ENCODE measurements at regions not wholly inside any gene's neighbourhood (a gene's known extent, or its start where the extent isn't known, plus 50 kb on each side); places are given as distances from the start of the nearest gene placed in this dataset.

DNA sequence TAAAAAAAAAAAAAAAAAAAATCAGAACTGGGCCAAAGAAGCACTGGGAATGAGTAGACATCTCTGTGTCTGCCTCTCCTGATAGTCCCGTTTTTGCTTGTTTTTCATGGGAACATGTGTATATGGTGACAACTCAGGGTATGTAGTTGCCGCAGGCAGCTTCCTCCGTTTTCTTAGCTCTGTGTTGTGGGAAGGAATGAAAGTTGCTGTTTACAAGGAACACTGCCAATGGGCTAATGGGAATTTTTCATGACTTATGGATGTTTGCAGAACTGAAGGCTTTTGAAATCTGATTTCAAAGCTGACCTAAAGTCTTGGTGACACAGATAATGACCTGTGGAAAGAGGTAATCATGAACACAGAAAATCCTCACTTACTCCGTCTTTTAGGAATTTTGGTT, 146.4 kb upstream of the BTG1 start:
- DNase-seq (ENCODE audit: low spot score) (no peak), ATAC-seq (ENCODE audit: insufficient number of reproducible peaks, low FRiP score, low read depth) (no peak)
- Histone ChIP-seq H3K36me3 (no peaks in the 10 kb centered on the region), H3K4me1 (ENCODE audit: control insufficient read depth in 1 of 2, low read depth in 2 of 2) (no peaks in the 10 kb centered on the region), H3K27me3 (replicated peaks; ENCODE audit: insufficient read depth) (no peaks in the 10 kb centered on the region), H3K9me3 (no peaks in the 10 kb centered on the region), H3K27ac (no peak overlapping the region), H3K4me3 (no peak overlapping the region)
- TF ChIP-seq, protein P1, sequence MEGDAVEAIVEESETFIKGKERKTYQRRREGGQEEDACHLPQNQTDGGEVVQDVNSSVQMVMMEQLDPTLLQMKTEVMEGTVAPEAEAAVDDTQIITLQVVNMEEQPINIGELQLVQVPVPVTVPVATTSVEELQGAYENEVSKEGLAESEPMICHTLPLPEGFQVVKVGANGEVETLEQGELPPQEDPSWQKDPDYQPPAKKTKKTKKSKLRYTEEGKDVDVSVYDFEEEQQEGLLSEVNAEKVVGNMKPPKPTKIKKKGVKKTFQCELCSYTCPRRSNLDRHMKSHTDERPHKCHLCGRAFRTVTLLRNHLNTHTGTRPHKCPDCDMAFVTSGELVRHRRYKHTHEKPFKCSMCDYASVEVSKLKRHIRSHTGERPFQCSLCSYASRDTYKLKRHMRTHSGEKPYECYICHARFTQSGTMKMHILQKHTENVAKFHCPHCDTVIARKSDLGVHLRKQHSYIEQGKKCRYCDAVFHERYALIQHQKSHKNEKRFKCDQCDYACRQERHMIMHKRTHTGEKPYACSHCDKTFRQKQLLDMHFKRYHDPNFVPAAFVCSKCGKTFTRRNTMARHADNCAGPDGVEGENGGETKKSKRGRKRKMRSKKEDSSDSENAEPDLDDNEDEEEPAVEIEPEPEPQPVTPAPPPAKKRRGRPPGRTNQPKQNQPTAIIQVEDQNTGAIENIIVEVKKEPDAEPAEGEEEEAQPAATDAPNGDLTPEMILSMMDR (IDR thresholded peaks at IDR 0.05), result no peak

DNA sequence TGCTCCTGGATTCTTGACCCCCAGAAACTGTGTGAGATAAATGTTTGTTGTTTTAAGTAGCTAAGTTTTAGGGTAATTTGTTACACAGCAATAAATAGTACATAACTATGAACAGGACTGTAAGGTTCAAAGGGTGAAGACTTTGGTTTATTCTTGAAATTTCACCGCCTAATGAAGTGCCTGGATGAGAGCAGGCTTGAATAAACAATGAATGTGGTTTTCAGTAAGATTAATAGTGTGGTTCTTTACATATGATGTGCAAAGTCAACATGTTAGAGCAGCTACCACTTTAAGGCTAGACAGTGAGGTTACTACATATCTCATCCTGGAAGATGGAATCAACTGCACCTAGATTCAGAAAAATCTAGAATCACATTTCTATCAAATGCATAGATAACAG, 145.2 kb upstream of the BTG1 start:
- H3K4me3 ChIP-seq, result no peak overlapping the region
- ATAC-seq (ENCODE audit: insufficient number of reproducible peaks, low FRiP score, low read depth) (no peak), DNase-seq (ENCODE audit: low spot score) (no peak)
- no peaks in the 10 kb centered on the region for H3K9me3 ChIP-seq
- H3K4me1 ChIP-seq (ENCODE audit: control insufficient read depth in 1 of 2, low read depth in 2 of 2), result no peaks in the 10 kb centered on the region
- H3K27me3 ChIP-seq (replicated peaks; ENCODE audit: insufficient read depth), result no peaks in the 10 kb centered on the region
- H3K36me3 ChIP-seq, result no peaks in the 10 kb centered on the region
- no peak overlapping the region for H3K27ac ChIP-seq
- TF ChIP-seq, protein P1 (IDR thresholded peaks at IDR 0.05), result no peak

DNA sequence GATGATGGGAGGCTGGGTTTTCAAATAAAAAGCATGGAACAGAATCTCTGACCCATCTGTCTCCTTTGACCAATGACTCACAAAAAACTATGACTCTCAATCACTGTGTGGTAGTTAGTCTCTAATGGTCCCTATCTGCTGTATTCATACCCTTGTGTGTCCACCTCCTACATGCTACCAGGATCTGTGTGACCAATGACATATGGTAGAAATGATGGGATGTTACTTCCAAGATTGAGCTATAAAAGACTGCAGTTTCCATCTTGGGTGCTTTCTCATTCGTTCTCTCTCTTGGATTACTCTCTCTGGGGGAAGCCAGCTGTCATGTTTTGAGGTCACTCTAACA, 144.7 kb upstream of the BTG1 start:
- Histone ChIP-seq H3K27ac (no peak overlapping the region), H3K36me3 (no peaks in the 10 kb centered on the region), H3K4me3 (no peak overlapping the region), H3K27me3 (replicated peaks; ENCODE audit: insufficient read depth) (no peaks in the 10 kb centered on the region), H3K4me1 (ENCODE audit: control insufficient read depth in 1 of 2, low read depth in 2 of 2) (no peaks in the 10 kb centered on the region), H3K9me3 (no peaks in the 10 kb centered on the region)
- TF ChIP-seq, protein P1 (IDR thresholded peaks at IDR 0.05), result no peak
- ATAC-seq (ENCODE audit: insufficient number of reproducible peaks, low FRiP score, low read depth), result no peak
- no peak for DNase-seq (ENCODE audit: low spot score)

DNA sequence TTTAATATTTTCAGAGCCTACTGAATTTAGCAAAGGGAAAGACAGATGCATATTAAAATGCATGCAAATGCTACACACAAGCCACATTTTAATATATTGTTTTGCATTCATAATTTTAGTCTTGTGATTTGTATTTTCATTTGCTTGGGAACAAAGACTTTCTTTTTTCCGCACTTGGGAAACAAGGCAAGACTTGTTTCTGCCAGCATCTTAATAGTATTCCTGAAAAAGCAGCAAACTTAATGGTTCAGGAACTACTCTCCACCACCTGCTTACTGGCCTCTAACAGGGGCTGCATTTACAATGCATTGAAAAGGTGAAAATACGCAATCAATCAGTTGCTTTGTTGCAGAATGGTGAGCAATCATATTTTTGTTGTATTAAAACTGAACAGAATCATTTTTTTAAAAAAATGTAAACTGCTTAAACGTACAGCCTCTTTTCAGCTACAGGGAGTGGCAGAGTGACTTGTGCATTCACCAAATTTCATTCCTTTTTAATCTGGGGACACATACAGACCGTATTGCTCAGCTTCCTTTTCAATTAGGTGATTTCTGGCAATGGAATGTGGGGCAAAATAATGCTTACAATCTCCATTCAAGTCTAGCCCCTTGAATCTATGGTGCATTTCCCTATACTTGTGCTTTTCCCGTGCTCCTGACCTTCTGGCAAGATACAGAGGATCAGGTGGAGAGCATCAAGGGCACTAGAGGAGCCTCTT, 144.1 kb upstream of the BTG1 start:
- TF ChIP-seq, protein P1 (IDR thresholded peaks at IDR 0.05), result no peak
- DNase-seq (ENCODE audit: low spot score) (no peak), ATAC-seq (ENCODE audit: insufficient number of reproducible peaks, low FRiP score, low read depth) (no peak)
- no peaks in the 10 kb centered on the region for H3K9me3 ChIP-seq
- H3K36me3 ChIP-seq, result no peaks in the 10 kb centered on the region
- H3K27ac ChIP-seq, result no peak overlapping the region
- H3K4me1 ChIP-seq (ENCODE audit: control insufficient read depth in 1 of 2, low read depth in 2 of 2), result no peaks in the 10 kb centered on the region
- H3K27me3 ChIP-seq (replicated peaks; ENCODE audit: insufficient read depth), result no peaks in the 10 kb centered on the region
- H3K4me3 ChIP-seq, result no peak overlapping the region

DNA sequence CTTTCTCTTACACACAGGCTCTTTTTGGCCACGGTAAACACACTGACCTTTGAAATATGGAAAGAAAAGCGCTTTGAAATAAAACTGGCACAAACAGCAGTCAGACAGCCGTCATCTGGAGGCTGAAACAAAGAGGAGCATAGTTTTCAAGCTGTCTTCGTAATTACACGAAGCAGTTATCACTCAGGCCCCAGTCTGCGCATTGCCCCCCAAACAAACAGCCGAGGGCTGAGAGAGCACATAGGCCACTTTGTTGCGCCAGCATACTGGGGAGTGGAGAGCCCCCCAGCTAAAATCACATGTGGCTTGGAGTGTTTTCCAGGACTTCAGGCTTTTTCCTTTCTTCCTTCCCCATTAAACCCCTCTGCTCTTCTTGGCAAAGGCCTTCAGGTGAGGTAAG, 142.9 kb upstream of the BTG1 start:
- Histone ChIP-seq H3K36me3 (no peaks in the 10 kb centered on the region), H3K27ac (no peak overlapping the region), H3K4me1 (ENCODE audit: control insufficient read depth in 1 of 2, low read depth in 2 of 2) (no peaks in the 10 kb centered on the region), H3K27me3 (replicated peaks; ENCODE audit: insufficient read depth) (no peaks in the 10 kb centered on the region), H3K9me3 (no peaks in the 10 kb centered on the region), H3K4me3 (no peak overlapping the region)
- ATAC-seq (ENCODE audit: insufficient number of reproducible peaks, low FRiP score, low read depth) (no peak), DNase-seq (ENCODE audit: low spot score) (no peak)
- TF ChIP-seq, protein P1 (IDR thresholded peaks at IDR 0.05), result no peak
